ENCODE measurements at regions not wholly inside any gene's neighbourhood (a gene's known extent, or its start where the extent isn't known, plus 50 kb on each side); places are given as distances from the start of the nearest gene placed in this dataset.

DNA sequence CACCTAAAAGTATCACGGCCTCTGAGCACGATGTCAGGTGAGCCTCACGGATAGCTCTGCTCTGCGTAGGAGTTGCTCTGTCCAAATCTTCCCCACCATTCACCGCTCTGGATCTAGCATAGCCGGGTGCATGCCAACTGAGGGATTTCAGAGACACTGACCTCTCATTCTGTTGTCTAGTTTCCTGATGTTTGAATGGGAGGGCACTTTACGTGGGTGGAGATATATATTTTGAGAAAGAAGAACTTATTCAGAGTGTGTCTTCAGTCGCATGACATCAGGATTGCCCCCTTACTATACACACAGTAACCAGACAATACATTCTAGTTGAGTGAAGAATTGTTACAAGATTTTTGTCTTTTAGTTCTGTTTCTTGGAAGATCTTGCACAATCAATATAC lies 96.5 kb upstream of the CITED2 start:
- Mint-ChIP-seq H3K27ac (no peak overlapping the region), H3K4me1 (peaks cover 0 to 2% (median 0%) of the 10 kb centered on the region in 4 donors), H3K36me3 (no peaks in the 10 kb centered on the region), H3K27me3 (peaks cover 21% of the 10 kb centered on the region), H3K9me3 (no peaks in the 10 kb centered on the region), H3K4me3 (no peak overlapping the region)
- Histone ChIP-seq H3K27ac (ENCODE audit: insufficient read depth, low read length, poor library complexity, severe bottlenecking) (no peak overlapping the region), H3K4me1 (ENCODE audit: control insufficient read depth, insufficient read depth, low read length, poor library complexity, severe bottlenecking) (peaks cover 4% of the 10 kb centered on the region), H3K9me3 (ENCODE audit: control insufficient read depth in 2 of 2, low read length in 2 of 2) (no peaks in the 10 kb centered on the region), H3K27me3 (ENCODE audit: control insufficient read depth, insufficient read depth, low read length) (no peaks in the 10 kb centered on the region), H3K4me3 (ENCODE audit: low read depth, low read length) (no peak overlapping the region), H3K36me3 (ENCODE audit: control insufficient read depth, insufficient read depth, low read length) (no peaks in the 10 kb centered on the region)
- no peak for ATAC-seq (ENCODE audit: low read depth in 2 of 2)
- no peak for DNase-seq

DNA sequence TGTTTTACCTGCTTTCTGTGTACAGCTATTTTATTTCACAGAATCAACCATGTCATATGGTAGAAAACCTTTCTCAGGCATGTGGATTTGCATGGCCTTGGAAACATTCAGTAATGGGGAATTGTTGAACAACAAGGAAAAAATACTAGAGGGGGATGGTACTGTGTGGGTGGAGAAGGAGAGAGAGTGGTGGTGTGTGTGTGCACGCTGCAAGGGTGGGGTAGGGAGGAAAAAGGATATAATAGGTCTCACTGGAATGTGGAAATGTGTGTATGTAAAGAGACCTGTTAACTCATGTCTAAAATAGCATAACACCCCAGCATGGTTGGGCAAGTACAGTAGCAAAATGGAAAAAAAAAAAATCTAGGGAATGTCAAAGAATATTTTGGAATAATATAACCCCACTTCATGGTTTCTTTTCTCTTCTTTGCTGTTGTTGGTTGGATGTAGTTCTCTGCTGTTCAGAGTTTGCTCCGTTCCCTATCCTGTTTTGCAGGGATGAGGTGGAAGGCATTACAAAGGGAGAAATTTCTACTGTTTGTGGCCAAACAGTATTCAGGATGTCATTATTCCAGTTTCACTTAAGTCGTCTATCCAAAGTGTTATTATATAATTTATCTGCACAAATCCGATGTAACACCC lies 93.9 kb upstream of the CITED2 start:
- H3K27me3 ChIP-seq (ENCODE audit: control insufficient read depth, insufficient read depth, low read length) = no peaks in the 10 kb centered on the region

DNA sequence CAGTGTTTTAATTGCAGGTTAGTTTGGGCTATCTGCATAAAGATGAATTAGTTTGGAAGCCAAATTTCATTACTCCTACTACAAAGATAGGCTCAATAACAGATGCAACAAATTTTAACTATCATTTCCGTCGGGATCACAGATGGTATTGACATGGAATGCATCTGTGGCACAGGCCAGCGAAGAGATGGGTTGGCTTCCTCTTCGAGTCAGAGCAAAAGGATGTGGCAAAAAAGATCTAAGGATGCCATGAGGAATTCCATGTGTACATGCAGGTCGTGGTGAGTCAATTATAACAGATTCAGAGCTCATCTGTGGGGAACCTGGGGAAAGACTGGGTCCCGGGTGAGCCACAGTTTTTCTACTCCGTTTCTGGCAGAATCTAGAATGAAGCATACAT lies 83.0 kb upstream of the CITED2 start:
- Mint-ChIP-seq H3K9me3 (no peaks in the 10 kb centered on the region), H3K4me3 (no peak overlapping the region), H3K36me3 (no peaks in the 10 kb centered on the region), H3K27ac (no peak overlapping the region), H3K27me3 (peaks cover 9% of the 10 kb centered on the region), H3K4me1 (no peaks in the 10 kb centered on the region)
- DNase-seq (no peak), ATAC-seq (ENCODE audit: low read depth in 2 of 2) (no peak)
- Histone ChIP-seq H3K4me1 (ENCODE audit: control insufficient read depth, insufficient read depth, low read length, poor library complexity, severe bottlenecking) (no peaks in the 10 kb centered on the region), H3K4me3 (ENCODE audit: low read depth, low read length) (no peak overlapping the region), H3K9me3 (ENCODE audit: control insufficient read depth in 2 of 2, low read length in 2 of 2) (no peaks in the 10 kb centered on the region), H3K27ac (ENCODE audit: insufficient read depth, low read length, poor library complexity, severe bottlenecking) (no peak overlapping the region), H3K27me3 (ENCODE audit: control insufficient read depth, insufficient read depth, low read length) (no peaks in the 10 kb centered on the region), H3K36me3 (ENCODE audit: control insufficient read depth, insufficient read depth, low read length) (no peaks in the 10 kb centered on the region)

More for the DNA sequence above, 93.9 kb upstream of the CITED2 start:
- no peak overlapping the region for H3K27ac Mint-ChIP-seq
- no peak overlapping the region for H3K27ac ChIP-seq (ENCODE audit: insufficient read depth, low read length, poor library complexity, severe bottlenecking)
- H3K4me1 Mint-ChIP-seq = no peaks in the 10 kb centered on the region
- H3K9me3 ChIP-seq (ENCODE audit: control insufficient read depth in 2 of 2, low read length in 2 of 2) = no peaks in the 10 kb centered on the region
- no peak for ATAC-seq (ENCODE audit: low read depth in 2 of 2)
- H3K4me3 Mint-ChIP-seq = no peak overlapping the region
- H3K9me3 Mint-ChIP-seq = no peaks in the 10 kb centered on the region
- no peak for DNase-seq
- H3K36me3 Mint-ChIP-seq = no peaks in the 10 kb centered on the region
- no peaks in the 10 kb centered on the region for H3K36me3 ChIP-seq (ENCODE audit: control insufficient read depth, insufficient read depth, low read length)
- no peak overlapping the region for H3K4me3 ChIP-seq (ENCODE audit: low read depth, low read length)
- no peaks in the 10 kb centered on the region for H3K4me1 ChIP-seq (ENCODE audit: control insufficient read depth, insufficient read depth, low read length, poor library complexity, severe bottlenecking)
- H3K27me3 Mint-ChIP-seq = peaks cover 8% of the 10 kb centered on the region

DNA sequence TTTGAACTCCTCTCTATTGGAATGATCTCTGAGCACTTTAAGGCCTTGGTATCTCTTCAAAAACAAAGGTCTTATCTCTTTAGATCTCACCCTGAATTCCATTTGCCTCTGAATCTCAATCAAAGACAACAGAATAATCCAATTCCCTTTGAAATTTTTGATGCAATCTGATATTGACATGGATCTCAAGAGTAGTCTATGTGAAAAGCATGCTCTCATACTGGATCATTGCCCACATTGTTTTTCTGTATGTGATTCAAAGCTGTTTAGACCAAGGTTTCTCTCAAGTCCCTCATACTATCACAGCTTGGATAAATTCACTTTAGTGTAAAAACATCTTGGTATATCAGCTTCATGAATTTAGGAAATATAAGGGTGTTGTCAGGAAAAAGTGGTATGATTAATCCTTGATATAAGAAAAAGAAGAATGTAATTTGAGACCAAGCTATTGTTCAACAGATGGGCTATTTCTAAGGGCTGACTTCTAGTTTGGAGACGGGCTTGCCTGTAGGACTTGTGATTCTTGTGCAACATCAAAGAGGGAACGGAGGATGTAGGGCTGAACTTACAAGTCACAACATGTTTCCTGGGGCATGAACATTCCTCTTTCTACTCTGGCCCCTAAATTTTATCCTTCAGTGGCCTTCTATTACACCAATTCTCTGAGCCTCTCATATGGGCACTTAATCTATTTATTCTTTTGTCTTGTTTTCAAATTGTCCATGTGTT lies 77.9 kb upstream of the CITED2 start:
- Mint-ChIP-seq H3K9me3 (no peaks in the 10 kb centered on the region), H3K4me1 (no peaks in the 10 kb centered on the region), H3K27me3 (peaks cover 4% of the 10 kb centered on the region), H3K27ac (no peak overlapping the region), H3K36me3 (no peaks in the 10 kb centered on the region), H3K4me3 (no peak overlapping the region)
- H3K27me3 ChIP-seq (ENCODE audit: control insufficient read depth, insufficient read depth, low read length) = no peaks in the 10 kb centered on the region
- H3K4me3 ChIP-seq (ENCODE audit: low read depth, low read length) = no peak overlapping the region
- DNase-seq (no peak), ATAC-seq (ENCODE audit: low read depth in 2 of 2) (no peak)
- no peak overlapping the region for H3K27ac ChIP-seq (ENCODE audit: insufficient read depth, low read length, poor library complexity, severe bottlenecking)
- no peaks in the 10 kb centered on the region for H3K4me1 ChIP-seq (ENCODE audit: control insufficient read depth, insufficient read depth, low read length, poor library complexity, severe bottlenecking)
- H3K36me3 ChIP-seq (ENCODE audit: control insufficient read depth, insufficient read depth, low read length) = no peaks in the 10 kb centered on the region
- no peaks in the 10 kb centered on the region for H3K9me3 ChIP-seq (ENCODE audit: control insufficient read depth in 2 of 2, low read length in 2 of 2)

DNA sequence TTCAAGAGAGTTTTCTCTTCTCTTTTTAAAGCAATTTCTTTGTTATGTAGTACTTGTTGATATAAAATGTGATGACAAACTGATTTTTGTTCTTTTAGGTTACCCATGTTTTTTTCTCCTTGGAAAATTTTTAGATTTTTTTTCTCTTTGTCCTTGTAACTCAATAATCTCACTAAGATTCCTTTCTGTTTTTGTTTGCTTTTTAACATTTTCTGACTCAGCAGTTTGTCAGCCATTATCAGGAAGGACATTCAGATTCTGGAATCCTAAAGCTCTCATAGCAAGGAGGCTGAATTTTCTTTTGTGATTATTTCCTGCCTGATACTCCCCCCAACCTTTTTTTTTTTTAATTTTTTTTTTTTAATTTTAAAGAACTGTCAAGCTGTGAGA lies 75.2 kb upstream of the CITED2 start:
- H3K9me3 ChIP-seq (ENCODE audit: control insufficient read depth in 2 of 2, low read length in 2 of 2) = no peaks in the 10 kb centered on the region
- no peak overlapping the region for H3K4me3 ChIP-seq (ENCODE audit: low read depth, low read length)
- Mint-ChIP-seq H3K4me1 (peaks cover 0 to 2% (median 0%) of the 10 kb centered on the region in 4 donors), H3K27ac (no peak overlapping the region), H3K9me3 (no peaks in the 10 kb centered on the region), H3K27me3 (peaks cover 9% of the 10 kb centered on the region), H3K4me3 (no peak overlapping the region), H3K36me3 (no peaks in the 10 kb centered on the region)
- no peaks in the 10 kb centered on the region for H3K4me1 ChIP-seq (ENCODE audit: control insufficient read depth, insufficient read depth, low read length, poor library complexity, severe bottlenecking)
- no peaks in the 10 kb centered on the region for H3K27me3 ChIP-seq (ENCODE audit: control insufficient read depth, insufficient read depth, low read length)
- no peak for DNase-seq
- no peaks in the 10 kb centered on the region for H3K36me3 ChIP-seq (ENCODE audit: control insufficient read depth, insufficient read depth, low read length)
- H3K27ac ChIP-seq (ENCODE audit: insufficient read depth, low read length, poor library complexity, severe bottlenecking) = no peak overlapping the region
- ATAC-seq (ENCODE audit: low read depth in 2 of 2) = no peak

DNA sequence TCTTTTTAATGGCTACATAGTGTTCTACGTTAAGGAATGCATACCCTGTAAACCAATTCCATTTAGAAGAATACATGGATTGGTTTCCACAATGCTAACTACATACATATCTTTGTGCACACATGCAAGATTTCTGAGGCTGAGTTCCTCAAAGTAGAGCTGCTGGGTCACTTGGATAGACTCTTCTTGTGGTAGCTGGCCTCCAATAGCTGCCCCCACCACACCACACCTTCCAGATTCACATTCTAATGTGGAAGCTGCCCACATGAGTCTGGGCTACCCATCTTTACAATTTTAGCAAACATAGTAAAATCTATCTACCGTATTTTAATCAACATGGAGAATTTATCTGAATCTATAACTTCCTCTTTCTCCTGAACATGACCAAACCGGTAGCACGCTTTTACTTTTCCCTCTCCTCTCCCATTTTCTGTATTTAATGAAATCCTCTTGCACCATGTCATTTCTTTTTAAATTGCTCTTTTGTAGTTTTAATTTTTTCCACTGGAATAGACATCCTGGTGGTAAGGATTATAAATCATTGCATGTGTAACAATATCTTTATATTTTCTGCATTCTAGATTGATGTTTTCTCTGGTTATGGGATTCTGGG lies 74.7 kb upstream of the CITED2 start:
- no peak overlapping the region for H3K27ac ChIP-seq (ENCODE audit: insufficient read depth, low read length, poor library complexity, severe bottlenecking)
- H3K36me3 Mint-ChIP-seq = no peaks in the 10 kb centered on the region
- peaks cover 9% of the 10 kb centered on the region for H3K27me3 Mint-ChIP-seq

DNA sequence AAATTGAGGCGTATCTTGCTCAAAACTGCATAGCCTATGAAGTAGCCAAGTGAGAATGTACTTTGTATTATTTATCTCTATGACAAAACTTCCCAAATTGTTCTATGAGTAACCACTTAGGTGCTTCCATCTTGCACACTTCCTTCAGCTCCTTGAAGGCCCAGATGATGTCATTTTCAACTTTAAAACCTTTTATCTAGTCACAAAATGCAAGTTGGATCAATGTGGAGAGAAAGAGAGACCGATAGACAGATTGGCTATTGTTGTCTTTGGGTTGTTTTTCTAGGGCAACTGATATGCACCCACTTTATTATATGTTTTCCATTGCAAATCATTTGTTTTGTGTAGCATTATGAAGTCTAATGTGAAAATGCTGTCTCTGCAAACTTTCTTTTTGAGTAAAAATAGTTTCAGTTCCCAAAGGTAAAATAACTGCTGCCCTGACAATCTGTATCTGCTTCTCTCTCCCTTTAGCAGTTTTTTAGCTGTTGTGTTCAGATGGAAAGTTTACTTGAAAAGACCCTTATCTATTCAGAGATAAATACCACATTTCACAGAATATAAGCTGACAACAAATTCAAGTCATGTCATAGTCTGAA lies 73.7 kb upstream of the CITED2 start:
- no peak overlapping the region for H3K4me3 ChIP-seq (ENCODE audit: low read depth, low read length)
- H3K9me3 ChIP-seq (ENCODE audit: control insufficient read depth in 2 of 2, low read length in 2 of 2) = no peaks in the 10 kb centered on the region
- Mint-ChIP-seq H3K27ac (no peak overlapping the region), H3K4me3 (no peak overlapping the region), H3K36me3 (no peaks in the 10 kb centered on the region), H3K4me1 (peaks cover 0 to 2% (median 0%) of the 10 kb centered on the region in 4 donors), H3K9me3 (no peaks in the 10 kb centered on the region), H3K27me3 (peaks cover 9% of the 10 kb centered on the region)
- no peak for DNase-seq
- no peaks in the 10 kb centered on the region for H3K27me3 ChIP-seq (ENCODE audit: control insufficient read depth, insufficient read depth, low read length)
- H3K36me3 ChIP-seq (ENCODE audit: control insufficient read depth, insufficient read depth, low read length) = no peaks in the 10 kb centered on the region
- H3K27ac ChIP-seq (ENCODE audit: insufficient read depth, low read length, poor library complexity, severe bottlenecking) = no peak overlapping the region
- no peaks in the 10 kb centered on the region for H3K4me1 ChIP-seq (ENCODE audit: control insufficient read depth, insufficient read depth, low read length, poor library complexity, severe bottlenecking)
- ATAC-seq (ENCODE audit: low read depth in 2 of 2) = no peak

More for the DNA sequence above, 74.7 kb upstream of the CITED2 start:
- Mint-ChIP-seq H3K4me1 (peaks cover 0 to 2% (median 0%) of the 10 kb centered on the region in 4 donors), H3K9me3 (no peaks in the 10 kb centered on the region), H3K4me3 (no peak overlapping the region), H3K27ac (no peak overlapping the region)
- no peaks in the 10 kb centered on the region for H3K4me1 ChIP-seq (ENCODE audit: control insufficient read depth, insufficient read depth, low read length, poor library complexity, severe bottlenecking)
- no peak for DNase-seq
- H3K36me3 ChIP-seq (ENCODE audit: control insufficient read depth, insufficient read depth, low read length) = no peaks in the 10 kb centered on the region
- H3K4me3 ChIP-seq (ENCODE audit: low read depth, low read length) = no peak overlapping the region
- H3K9me3 ChIP-seq (ENCODE audit: control insufficient read depth in 2 of 2, low read length in 2 of 2) = no peaks in the 10 kb centered on the region
- H3K27me3 ChIP-seq (ENCODE audit: control insufficient read depth, insufficient read depth, low read length) = no peaks in the 10 kb centered on the region
- ATAC-seq (ENCODE audit: low read depth in 2 of 2) = no peak

All from CD4-positive, CD25-positive, alpha-beta regulatory T cell (primary cell).